ENCODE measurements at regions not wholly inside any gene's neighbourhood (a gene's known extent, or its start where the extent isn't known, plus 50 kb on each side); places are given as distances from the start of the nearest gene placed in this dataset.
"Not testable (repeated sequence)": the region's sequence is repeated elsewhere in the genome, so short reads cannot be mapped to it uniquely, and the experiment has no call there.

- Mint-ChIP-seq H3K4me3 (no peak overlapping the region), H3K36me3 (ENCODE audit: low read depth) (no peaks in the 10 kb centered on the region), H3K4me1 (ENCODE audit: low read depth) (no peaks in the 10 kb centered on the region), H3K27me3 (ENCODE audit: insufficient read depth) (no peaks in the 10 kb centered on the region), H3K9me3 (peaks cover 4% of the 10 kb centered on the region), H3K27ac (no peak overlapping the region)
- DNase-seq (ENCODE audit: low spot score), result no peak
- intact Hi-C loops (cut with micrococcal nuclease), result no loop called here
Observed at GRCh38 chr1:238409932-238410331, 519.2 kb upstream of the ZP4 start.

- intact Hi-C loops (cut with micrococcal nuclease), result no loop called here
- H3K27ac Mint-ChIP-seq, result no peak overlapping the region
- no peaks in the 10 kb centered on the region for H3K27me3 Mint-ChIP-seq (ENCODE audit: insufficient read depth)
- no peak for DNase-seq (ENCODE audit: low spot score)
- H3K4me3 Mint-ChIP-seq, result no peak overlapping the region
- no peaks in the 10 kb centered on the region for H3K36me3 Mint-ChIP-seq (ENCODE audit: low read depth)
- H3K4me1 Mint-ChIP-seq (ENCODE audit: low read depth), result no peaks in the 10 kb centered on the region
- H3K9me3 Mint-ChIP-seq, result peaks cover 4% of the 10 kb centered on the region
Observed at GRCh38 chr1:238409191-238409850, 518.6 kb upstream of the ZP4 start.

- DNase-seq (ENCODE audit: low spot score), result no peak
- Mint-ChIP-seq H3K4me3 (no peak overlapping the region), H3K27ac (no peak overlapping the region), H3K4me1 (ENCODE audit: low read depth) (no peaks in the 10 kb centered on the region), H3K27me3 (ENCODE audit: insufficient read depth) (no peaks in the 10 kb centered on the region), H3K9me3 (peaks cover 4% of the 10 kb centered on the region), H3K36me3 (ENCODE audit: low read depth) (no peaks in the 10 kb centered on the region)
- intact Hi-C loops (cut with micrococcal nuclease), result no loop called here
Observed at GRCh38 chr1:238408737-238409136, 518.0 kb upstream of the ZP4 start.

- Mint-ChIP-seq H3K36me3 (ENCODE audit: low read depth) (no peaks in the 10 kb centered on the region), H3K27ac (no peak overlapping the region), H3K4me3 (no peak overlapping the region), H3K27me3 (ENCODE audit: insufficient read depth) (no peaks in the 10 kb centered on the region), H3K9me3 (peaks cover 4% of the 10 kb centered on the region), H3K4me1 (ENCODE audit: low read depth) (no peaks in the 10 kb centered on the region)
- DNase-seq (ENCODE audit: low spot score), result no peak
- intact Hi-C loops (cut with micrococcal nuclease), result no loop called here
Observed at GRCh38 chr1:238406098-238406860, 515.6 kb upstream of the ZP4 start.

GRCh38 chr1:238404921-238405320 lies 514.2 kb upstream of the ZP4 start:
- H3K4me1 Mint-ChIP-seq (ENCODE audit: low read depth), result no peaks in the 10 kb centered on the region
- no peaks in the 10 kb centered on the region for H3K36me3 Mint-ChIP-seq (ENCODE audit: low read depth)
- peaks cover under 1% of the 10 kb centered on the region for H3K9me3 Mint-ChIP-seq
- H3K27me3 Mint-ChIP-seq (ENCODE audit: insufficient read depth), result no peaks in the 10 kb centered on the region
- H3K27ac Mint-ChIP-seq, result no peak overlapping the region
- DNase-seq (ENCODE audit: low spot score), result no peak
- no peak overlapping the region for H3K4me3 Mint-ChIP-seq
- intact Hi-C loops (cut with micrococcal nuclease), result no loop called here

GRCh38 chr1:238404481-238404880 lies 513.8 kb upstream of the ZP4 start:
- H3K27ac Mint-ChIP-seq, result no peak overlapping the region
- H3K9me3 Mint-ChIP-seq, result no peaks in the 10 kb centered on the region
- no peak overlapping the region for H3K4me3 Mint-ChIP-seq
- H3K27me3 Mint-ChIP-seq (ENCODE audit: insufficient read depth), result no peaks in the 10 kb centered on the region
- no peaks in the 10 kb centered on the region for H3K4me1 Mint-ChIP-seq (ENCODE audit: low read depth)
- H3K36me3 Mint-ChIP-seq (ENCODE audit: low read depth), result no peaks in the 10 kb centered on the region
- intact Hi-C loops (cut with micrococcal nuclease), result no loop called here
- DNase-seq (ENCODE audit: low spot score), result no peak

- intact Hi-C loops (cut with micrococcal nuclease), result no loop called here
- no peak overlapping the region for H3K27ac Mint-ChIP-seq
- H3K4me1 Mint-ChIP-seq (ENCODE audit: low read depth), result no peaks in the 10 kb centered on the region
- H3K36me3 Mint-ChIP-seq (ENCODE audit: low read depth), result no peaks in the 10 kb centered on the region
- no peaks in the 10 kb centered on the region for H3K27me3 Mint-ChIP-seq (ENCODE audit: insufficient read depth)
- no peaks in the 10 kb centered on the region for H3K9me3 Mint-ChIP-seq
- H3K4me3 Mint-ChIP-seq, result no peak overlapping the region
- DNase-seq (ENCODE audit: low spot score), result no peak
Observed at GRCh38 chr1:238401144-238401543, 510.4 kb upstream of the ZP4 start.

- H3K36me3 Mint-ChIP-seq (ENCODE audit: low read depth), result no peaks in the 10 kb centered on the region
- no peaks in the 10 kb centered on the region for H3K9me3 Mint-ChIP-seq
- no peak overlapping the region for H3K4me3 Mint-ChIP-seq
- intact Hi-C loops (cut with micrococcal nuclease), result no loop called here
- H3K27ac Mint-ChIP-seq, result no peak overlapping the region
- no peaks in the 10 kb centered on the region for H3K4me1 Mint-ChIP-seq (ENCODE audit: low read depth)
- no peaks in the 10 kb centered on the region for H3K27me3 Mint-ChIP-seq (ENCODE audit: insufficient read depth)
- no peak for DNase-seq (ENCODE audit: low spot score)
Observed at GRCh38 chr1:238399558-238399957, 508.8 kb upstream of the ZP4 start.

GRCh38 chr1:238396140-238396539 lies 505.4 kb upstream of the ZP4 start:
- no peak overlapping the region for H3K4me3 Mint-ChIP-seq
- H3K4me1 Mint-ChIP-seq (ENCODE audit: low read depth), result no peaks in the 10 kb centered on the region
- no peak overlapping the region for H3K27ac Mint-ChIP-seq
- no peaks in the 10 kb centered on the region for H3K27me3 Mint-ChIP-seq (ENCODE audit: insufficient read depth)
- no peak for DNase-seq (ENCODE audit: low spot score)
- intact Hi-C loops (cut with micrococcal nuclease), result no loop called here
- H3K36me3 Mint-ChIP-seq (ENCODE audit: low read depth), result no peaks in the 10 kb centered on the region
- no peaks in the 10 kb centered on the region for H3K9me3 Mint-ChIP-seq

- intact Hi-C loops (cut with micrococcal nuclease), result no loop called here
- Mint-ChIP-seq H3K27ac (no peak overlapping the region), H3K4me3 (no peak overlapping the region), H3K9me3 (peaks cover 3% of the 10 kb centered on the region), H3K36me3 (ENCODE audit: low read depth) (no peaks in the 10 kb centered on the region), H3K4me1 (ENCODE audit: low read depth) (no peaks in the 10 kb centered on the region), H3K27me3 (ENCODE audit: insufficient read depth) (no peaks in the 10 kb centered on the region)
- DNase-seq (ENCODE audit: low spot score), result no peak
Observed at GRCh38 chr1:238384381-238384780, 493.7 kb upstream of the ZP4 start.

- H3K4me3 Mint-ChIP-seq, result no peak overlapping the region
- intact Hi-C loops (cut with micrococcal nuclease), result no loop called here
- H3K36me3 Mint-ChIP-seq (ENCODE audit: low read depth), result no peaks in the 10 kb centered on the region
- H3K27ac Mint-ChIP-seq, result no peak overlapping the region
- no peaks in the 10 kb centered on the region for H3K27me3 Mint-ChIP-seq (ENCODE audit: insufficient read depth)
- DNase-seq (ENCODE audit: low spot score), result no peak
- no peaks in the 10 kb centered on the region for H3K4me1 Mint-ChIP-seq (ENCODE audit: low read depth)
- peaks cover 15% of the 10 kb centered on the region for H3K9me3 Mint-ChIP-seq
Observed at GRCh38 chr1:238380167-238380566, 489.4 kb upstream of the ZP4 start.

GRCh38 chr1:238379446-238379845 lies 488.7 kb upstream of the ZP4 start:
- peaks cover 15% of the 10 kb centered on the region for H3K9me3 Mint-ChIP-seq
- H3K36me3 Mint-ChIP-seq (ENCODE audit: low read depth); DNase-seq (ENCODE audit: low spot score); H3K27me3 Mint-ChIP-seq (ENCODE audit: insufficient read depth); H3K4me3 Mint-ChIP-seq; intact Hi-C loops (cut with micrococcal nuclease); H3K27ac Mint-ChIP-seq; H3K4me1 Mint-ChIP-seq (ENCODE audit: low read depth): not testable (repeated sequence)

- H3K9me3 Mint-ChIP-seq, result peaks cover 12% of the 10 kb centered on the region
- H3K27me3 Mint-ChIP-seq (ENCODE audit: insufficient read depth), result no peaks in the 10 kb centered on the region
- no peaks in the 10 kb centered on the region for H3K36me3 Mint-ChIP-seq (ENCODE audit: low read depth)
- no peak overlapping the region for H3K4me3 Mint-ChIP-seq
- no peaks in the 10 kb centered on the region for H3K4me1 Mint-ChIP-seq (ENCODE audit: low read depth)
- intact Hi-C loops (cut with micrococcal nuclease), result no loop called here
- no peak for DNase-seq (ENCODE audit: low spot score)
- no peak overlapping the region for H3K27ac Mint-ChIP-seq
Observed at GRCh38 chr1:238377280-238377919, 486.7 kb upstream of the ZP4 start.
